Stimulated activated CD4-positive, alpha-beta T cell treated with anti-CD3 and anti-CD28 coated beads, Interleukin-15, amount 100 ng/mL, for 24 hours (primary cell): ENCODE measurements at regions not wholly inside any gene's neighbourhood (a gene's known extent, or its start where the extent isn't known, plus 50 kb on each side); places are given as distances from the start of the nearest gene placed in this dataset.
"Not testable (repeated sequence)": the region's sequence is repeated elsewhere in the genome, so short reads cannot be mapped to it uniquely, and the experiment has no call there.

Source experiments
- DNase-seq: peaks from one replicate; pipeline ENCODE4 v3.0.0-alpha.2; 2020

GRCh38 chr2:57181315-57182038 lies 865.1 kb upstream of the VRK2 start:
- DNase-seq = no peak

DNA sequence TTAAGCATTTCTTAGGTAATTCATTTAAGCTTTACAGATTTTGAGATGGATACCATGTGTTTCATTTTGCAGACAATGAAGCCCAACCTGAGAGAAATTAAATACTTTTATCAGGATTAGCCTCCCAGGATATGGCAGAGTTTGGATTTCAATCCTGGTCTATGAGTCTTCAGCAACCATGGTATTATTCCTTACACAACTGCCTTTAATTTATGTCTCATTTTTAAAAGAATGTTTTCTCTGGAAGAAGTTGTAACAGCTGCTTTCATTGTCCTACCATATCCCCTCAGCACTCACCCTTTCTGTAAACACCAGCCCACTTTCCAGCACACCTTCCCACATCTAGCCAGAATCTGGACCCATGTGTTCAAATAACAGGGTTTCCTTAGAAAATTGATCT lies 863.7 kb upstream of the VRK2 start:
- no peak for DNase-seq

- DNase-seq = no peak
Measured at GRCh38 chr2:57185568-57185967, 861.0 kb upstream of the VRK2 start.

- DNase-seq = no peak
Measured at GRCh38 chr2:57190007-57190406, 856.6 kb upstream of the VRK2 start.

- no peak for DNase-seq
Measured at GRCh38 chr2:57199663-57200062, 846.9 kb upstream of the VRK2 start.

GRCh38 chr2:57204364-57204763 lies 842.2 kb upstream of the VRK2 start:
- no peak for DNase-seq

DNA sequence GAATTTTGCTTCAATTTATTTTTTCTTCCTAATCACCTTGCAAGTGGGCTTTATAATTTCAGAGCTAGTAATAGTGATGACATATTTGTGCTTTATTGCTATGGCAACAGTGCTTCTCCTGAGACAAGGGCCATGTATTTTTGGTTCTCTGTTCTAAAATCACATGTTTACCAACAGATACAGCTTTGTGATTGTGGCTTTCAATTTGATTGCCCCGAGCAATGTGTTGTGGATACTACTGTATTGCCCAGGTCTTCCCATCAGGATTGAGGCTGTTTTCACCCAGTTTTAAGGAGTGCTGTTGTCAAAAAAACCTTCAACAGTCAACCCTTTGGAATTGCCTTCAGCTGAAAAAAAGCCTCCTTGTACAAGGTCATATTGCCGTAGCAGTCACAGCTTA lies 841.4 kb upstream of the VRK2 start:
- DNase-seq = no peak

DNA sequence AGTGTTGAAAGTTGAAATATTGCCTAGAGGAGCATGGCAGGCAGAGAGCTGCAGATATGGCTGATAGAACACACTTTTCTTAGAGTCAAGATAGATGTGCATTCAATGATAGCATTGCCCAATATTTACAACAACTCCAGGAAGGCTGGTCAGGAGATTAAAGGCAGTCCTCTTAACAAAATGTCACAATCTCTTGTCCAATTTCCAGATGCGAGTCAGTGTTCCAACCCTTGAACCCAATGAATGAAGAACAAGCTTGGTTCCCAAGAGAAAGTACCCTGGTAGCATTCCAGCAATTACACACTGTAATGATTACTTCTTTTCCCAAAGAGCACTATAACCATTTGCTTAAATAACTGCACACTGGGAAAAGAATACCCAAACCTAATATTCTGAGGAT lies 839.4 kb upstream of the VRK2 start:
- DNase-seq = no peak

- DNase-seq = no peak
Measured at GRCh38 chr2:57209799-57210198, 836.8 kb upstream of the VRK2 start.

- DNase-seq = no peak
Measured at GRCh38 chr2:57210855-57211254, 835.8 kb upstream of the VRK2 start.

DNA sequence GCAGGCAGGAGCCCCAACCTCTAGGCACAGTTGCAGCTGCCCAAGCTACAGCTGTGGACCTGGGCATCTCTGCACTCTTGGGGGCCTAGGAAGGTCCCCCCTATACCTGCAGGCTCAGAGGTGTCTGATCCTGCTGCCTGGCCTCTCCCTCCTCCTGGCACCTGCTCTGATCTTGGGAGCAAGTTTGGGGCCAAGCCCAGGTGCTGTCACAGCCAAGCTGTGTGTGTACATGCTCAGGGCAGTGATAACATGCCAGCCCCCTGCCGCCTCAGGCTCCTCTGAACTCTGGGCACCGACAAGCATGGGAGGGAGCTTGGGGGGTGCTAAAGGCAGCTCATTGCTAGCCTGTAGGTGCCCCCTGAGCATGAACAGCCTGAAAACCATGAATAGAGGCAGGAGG lies 829.6 kb upstream of the VRK2 start:
- DNase-seq = no peak

- no peak for DNase-seq
Measured at GRCh38 chr2:57218206-57218605, 828.4 kb upstream of the VRK2 start.

DNA sequence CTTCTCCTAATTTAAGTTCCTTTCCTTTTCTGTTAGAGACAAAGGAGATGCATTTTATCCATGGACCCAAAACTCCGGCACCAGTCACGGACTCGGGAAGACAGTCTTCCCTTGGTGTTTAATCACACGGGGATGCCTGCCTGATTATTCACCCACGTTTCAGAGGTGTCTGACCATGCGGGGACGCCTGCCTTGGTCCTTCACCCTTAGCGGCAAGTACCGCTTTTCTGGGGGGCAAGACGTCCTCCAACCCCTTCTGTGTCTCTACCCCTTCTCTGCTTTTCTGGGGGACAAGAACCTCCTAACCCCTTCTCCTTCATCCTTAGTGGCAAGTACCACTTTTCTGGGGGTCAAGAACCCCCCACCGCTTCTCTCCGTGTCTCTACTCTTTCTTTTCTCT lies 816.9 kb upstream of the VRK2 start:
- peak; percentile 3 for DNase-seq

DNA sequence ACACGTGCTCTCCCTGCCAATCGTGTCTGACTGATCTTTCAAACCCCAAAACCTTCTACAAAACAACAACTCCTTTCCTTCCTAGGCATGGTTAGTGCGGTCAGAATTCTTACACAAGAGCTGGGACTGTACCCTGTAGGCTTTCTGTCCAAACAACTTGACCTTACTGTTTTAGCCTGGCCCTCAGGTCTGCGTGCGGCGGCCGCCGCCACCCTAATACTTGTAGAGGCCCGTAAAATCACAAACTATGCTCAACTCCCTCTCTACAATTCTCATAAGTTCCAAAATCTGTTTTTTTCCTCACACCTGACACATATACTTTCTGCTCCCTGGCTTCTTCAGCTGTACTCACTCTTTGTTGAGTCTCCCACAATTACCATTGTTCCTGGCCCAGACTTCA lies 814.3 kb upstream of the VRK2 start:
- not testable (repeated sequence) for DNase-seq

GRCh38 chr2:57251495-57251894 lies 795.1 kb upstream of the VRK2 start:
- not testable (repeated sequence) for DNase-seq

DNA sequence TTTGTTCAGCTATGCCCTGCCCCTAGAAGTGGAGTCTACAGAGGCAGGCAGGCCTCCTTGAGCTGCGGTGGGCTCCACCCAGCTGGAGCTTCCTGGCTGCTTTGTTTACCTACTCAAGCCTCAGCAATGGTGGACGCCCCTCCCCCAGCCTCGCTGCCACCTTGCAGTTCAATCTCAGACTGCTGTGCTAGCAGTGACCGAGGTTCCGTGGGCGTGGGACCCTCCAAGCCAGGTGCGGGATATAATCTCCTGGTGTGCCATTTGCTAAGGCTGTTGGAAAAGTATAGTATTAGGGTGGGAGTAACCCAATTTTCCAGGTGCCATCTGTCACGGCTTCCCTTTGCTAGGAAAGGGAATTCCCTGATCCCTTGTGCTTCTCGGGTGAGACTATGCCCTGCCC lies 770.2 kb upstream of the VRK2 start:
- DNase-seq = not testable (repeated sequence)

DNA sequence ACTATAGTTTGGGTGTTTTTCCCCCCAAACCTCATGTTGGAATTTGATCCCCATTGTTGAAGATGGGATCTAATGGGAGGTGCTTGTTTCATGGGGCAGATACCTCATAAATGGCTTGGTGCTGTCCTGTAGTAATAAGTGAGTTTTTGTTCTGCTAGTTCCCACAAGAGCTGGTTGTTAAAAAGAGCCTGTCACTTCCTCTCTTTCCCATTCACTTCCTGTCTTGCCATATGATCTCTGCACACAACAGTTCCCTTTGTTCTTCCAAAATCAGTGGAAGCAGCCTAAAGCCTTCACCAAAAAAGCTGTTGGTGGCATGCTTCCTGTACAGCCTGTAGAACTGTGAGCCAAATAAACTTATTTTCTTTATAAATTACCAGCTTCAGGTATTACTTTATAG lies 768.2 kb upstream of the VRK2 start:
- DNase-seq = no peak

- no peak for DNase-seq
Measured at GRCh38 chr2:57291209-57291608, 755.4 kb upstream of the VRK2 start.

GRCh38 chr2:57296795-57297517 lies 749.6 kb upstream of the VRK2 start:
- no peak for DNase-seq

DNA sequence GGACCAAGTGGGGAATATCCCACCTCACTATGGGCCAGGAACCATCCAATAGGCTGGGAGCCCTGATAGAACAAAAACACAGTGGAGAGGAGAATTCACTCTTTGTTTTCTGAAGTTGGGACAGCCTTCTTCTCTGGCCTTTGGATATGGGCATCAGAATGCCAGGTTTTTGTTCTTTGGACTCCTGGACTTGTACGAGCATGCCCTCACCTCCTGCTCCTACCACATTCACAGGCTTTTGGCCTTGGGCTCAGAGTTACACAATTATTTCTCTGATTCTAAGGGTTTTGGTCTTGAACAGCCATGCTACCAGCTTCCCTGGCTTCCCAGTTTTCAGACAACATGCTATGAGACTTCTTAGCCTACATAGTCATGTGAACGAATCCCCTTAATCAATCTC lies 732.9 kb upstream of the VRK2 start:
- no peak for DNase-seq

GRCh38 chr2:57314682-57315081 lies 731.9 kb upstream of the VRK2 start:
- no peak for DNase-seq

- DNase-seq = no peak
Measured at GRCh38 chr2:57330447-57330846, 716.2 kb upstream of the VRK2 start.

- no peak for DNase-seq
Measured at GRCh38 chr2:57333221-57333620, 713.4 kb upstream of the VRK2 start.

- DNase-seq = no peak
Measured at GRCh38 chr2:57343391-57344006, 703.1 kb upstream of the VRK2 start.
